Calu3 (cell line): ENCODE measurements at regions not wholly inside any gene's neighbourhood (a gene's known extent, or its start where the extent isn't known, plus 50 kb on each side); places are given as distances from the start of the nearest gene placed in this dataset.

ENCODE experiments used
- BruUV-seq: library from RNA; stranded (reverse); fragments of 400-500 nt; replicated peaks from 2 replicates; lab custom pipeline; 2021; lab: Mats Ljungman, UMichigan
- CTCF ChIA-PET: fragments of 300-600 bp; sonication (Branson Sonifier 250); formaldehyde crosslinking; loops from one replicate; lab custom pipeline; 2022; ENCODE audit warnings: antibody characterized with exemption; lab: Charles Lee
- DNase-seq: peaks from one replicate; pipeline ENCODE4 v3.0.0; 2022
- H3K27ac Mint-ChIP-seq: one replicate; pipeline ENCODE4 v1.8.0; 2022; ENCODE audit warnings: mixed read lengths; ENCODE audit not compliant: unreplicated experiment
- H3K27me3 Mint-ChIP-seq: one replicate; pipeline ENCODE4 v1.8.0; 2022; ENCODE audit warnings: mixed read lengths; ENCODE audit not compliant: unreplicated experiment
- H3K36me3 Mint-ChIP-seq: one replicate; pipeline ENCODE4 v1.8.0; 2022; ENCODE audit warnings: mild to moderate bottlenecking, moderate library complexity, mixed read lengths; ENCODE audit not compliant: insufficient read depth, unreplicated experiment
- H3K4me1 Mint-ChIP-seq: one replicate; pipeline ENCODE4 v1.8.0; 2022; ENCODE audit warnings: mild to moderate bottlenecking, low read depth, mixed read lengths; ENCODE audit not compliant: unreplicated experiment
- H3K4me3 Mint-ChIP-seq: one replicate; pipeline ENCODE4 v1.8.0; 2022; ENCODE audit warnings: mild to moderate bottlenecking, low read depth, moderate library complexity, mixed read lengths; ENCODE audit not compliant: unreplicated experiment
- H3K9me3 Mint-ChIP-seq: one replicate; pipeline ENCODE4 v1.8.0; 2022; ENCODE audit warnings: low read depth, mixed read lengths; ENCODE audit not compliant: unreplicated experiment
- CTCF ChIP-seq: fragments of 200-600 bp; IDR thresholded peaks from one replicate; pipeline ENCODE4 v1.8.0; 2022; ENCODE audit warnings: antibody characterized with exemption; ENCODE audit not compliant: unreplicated experiment
- intact Hi-C: fragments of 100-400 bp; cut with micrococcal nuclease; formaldehyde crosslinking; loops from one replicate; pipeline ENCODE4 v1.10.0; 2022; ENCODE audit not compliant: unreplicated experiment

- H3K36me3 Mint-ChIP-seq, result no peaks in the 10 kb centered on the region
- CTCF ChIA-PET, result no interaction called here
- no peak overlapping the region for H3K4me3 Mint-ChIP-seq
- no peaks in the 10 kb centered on the region for H3K4me1 Mint-ChIP-seq
- TF ChIP-seq CTCF, result no peak
- intact Hi-C loops, result no loop called here
- peaks cover 2% of the 10 kb centered on the region for H3K9me3 Mint-ChIP-seq
- H3K27ac Mint-ChIP-seq, result no peak overlapping the region
- no peaks in the 10 kb centered on the region for H3K27me3 Mint-ChIP-seq
- no TSS peak for BruUV-seq
- no peak for DNase-seq
These were observed 359.3 kb downstream of the TMEM161B start for GRCh38 chr5:87909382-87909781.

GRCh38 chr5:87906962-87907361 lies 361.7 kb downstream of the TMEM161B start:
- CTCF ChIA-PET, result no interaction called here
- peaks cover 2% of the 10 kb centered on the region for H3K9me3 Mint-ChIP-seq
- no peak overlapping the region for H3K4me3 Mint-ChIP-seq
- no peak for TF ChIP-seq CTCF
- H3K4me1 Mint-ChIP-seq, result no peaks in the 10 kb centered on the region
- no peaks in the 10 kb centered on the region for H3K36me3 Mint-ChIP-seq
- DNase-seq, result no peak
- no peak overlapping the region for H3K27ac Mint-ChIP-seq
- no peaks in the 10 kb centered on the region for H3K27me3 Mint-ChIP-seq
- intact Hi-C loops, result no loop called here
- no TSS peak for BruUV-seq

GRCh38 chr5:87900419-87900818 lies 368.2 kb downstream of the TMEM161B start:
- no peaks in the 10 kb centered on the region for H3K27me3 Mint-ChIP-seq
- H3K27ac Mint-ChIP-seq, result no peak overlapping the region
- intact Hi-C loops, result no loop called here
- DNase-seq, result no peak
- H3K4me1 Mint-ChIP-seq, result no peaks in the 10 kb centered on the region
- no TSS peak for BruUV-seq
- H3K36me3 Mint-ChIP-seq, result no peaks in the 10 kb centered on the region
- no peak overlapping the region for H3K4me3 Mint-ChIP-seq
- no peak for TF ChIP-seq CTCF
- CTCF ChIA-PET, result no interaction called here
- no peaks in the 10 kb centered on the region for H3K9me3 Mint-ChIP-seq

GRCh38 chr5:87899721-87900131 lies 368.9 kb downstream of the TMEM161B start:
- no peak overlapping the region for H3K27ac Mint-ChIP-seq
- CTCF ChIA-PET, result interaction anchor here (0.7 kb wide), 1 partner anchor 118 kb away, joined by 4 read pairs; no protein-coding TSS in a partner anchor
- H3K36me3 Mint-ChIP-seq, result no peaks in the 10 kb centered on the region
- no peak for TF ChIP-seq CTCF
- no peaks in the 10 kb centered on the region for H3K9me3 Mint-ChIP-seq
- H3K4me1 Mint-ChIP-seq, result no peaks in the 10 kb centered on the region
- DNase-seq, result no peak
- no peak overlapping the region for H3K4me3 Mint-ChIP-seq
- intact Hi-C loops, result no loop called here
- no TSS peak for BruUV-seq
- no peaks in the 10 kb centered on the region for H3K27me3 Mint-ChIP-seq
